ENCODE measurements at regions not wholly inside any gene's neighbourhood (a gene's known extent, or its start where the extent isn't known, plus 50 kb on each side); places are given as distances from the start of the nearest gene placed in this dataset.

- H4K20me1 ChIP-seq (ENCODE audit: low read depth), result no peaks in the 10 kb centered on the region
- no peak overlapping the region for H3K27ac Mint-ChIP-seq
- H3K9me3 ChIP-seq (ENCODE audit: low read depth), result no peaks in the 10 kb centered on the region
- H3K27ac ChIP-seq, result no peak overlapping the region
- H3K4me1 ChIP-seq, result no peaks in the 10 kb centered on the region
- H3K36me3 ChIP-seq, result no peaks in the 10 kb centered on the region
- no peaks in the 10 kb centered on the region for H3K27me3 ChIP-seq
- H3K79me2 ChIP-seq (ENCODE audit: low read depth), result no peaks in the 10 kb centered on the region
- H3K9ac ChIP-seq, result no peak overlapping the region
- H3K4me3 ChIP-seq, result no peak overlapping the region
- DNase-seq (ENCODE audit: low spot score), result no peak
- no peaks in the 10 kb centered on the region for H3K9me3 Mint-ChIP-seq
- H3K4me2 ChIP-seq, result no peak overlapping the region
- H3K4me3 Mint-ChIP-seq, result no peak overlapping the region
- H2AFZ ChIP-seq (replicated peaks), result no peak overlapping the region
- no peaks in the 10 kb centered on the region for H3F3A ChIP-seq (ENCODE audit: low read depth)
- TF ChIP-seq, protein P1, sequence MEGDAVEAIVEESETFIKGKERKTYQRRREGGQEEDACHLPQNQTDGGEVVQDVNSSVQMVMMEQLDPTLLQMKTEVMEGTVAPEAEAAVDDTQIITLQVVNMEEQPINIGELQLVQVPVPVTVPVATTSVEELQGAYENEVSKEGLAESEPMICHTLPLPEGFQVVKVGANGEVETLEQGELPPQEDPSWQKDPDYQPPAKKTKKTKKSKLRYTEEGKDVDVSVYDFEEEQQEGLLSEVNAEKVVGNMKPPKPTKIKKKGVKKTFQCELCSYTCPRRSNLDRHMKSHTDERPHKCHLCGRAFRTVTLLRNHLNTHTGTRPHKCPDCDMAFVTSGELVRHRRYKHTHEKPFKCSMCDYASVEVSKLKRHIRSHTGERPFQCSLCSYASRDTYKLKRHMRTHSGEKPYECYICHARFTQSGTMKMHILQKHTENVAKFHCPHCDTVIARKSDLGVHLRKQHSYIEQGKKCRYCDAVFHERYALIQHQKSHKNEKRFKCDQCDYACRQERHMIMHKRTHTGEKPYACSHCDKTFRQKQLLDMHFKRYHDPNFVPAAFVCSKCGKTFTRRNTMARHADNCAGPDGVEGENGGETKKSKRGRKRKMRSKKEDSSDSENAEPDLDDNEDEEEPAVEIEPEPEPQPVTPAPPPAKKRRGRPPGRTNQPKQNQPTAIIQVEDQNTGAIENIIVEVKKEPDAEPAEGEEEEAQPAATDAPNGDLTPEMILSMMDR (IDR thresholded peaks at IDR 0.05), result no peak
- TF ChIP-seq EZH2phosphoT487 (IDR thresholded peaks at IDR 0.05), result no peak
- TF ChIP-seq EZH2 (IDR thresholded peaks at IDR 0.05), result no peak
- no peaks in the 10 kb centered on the region for H3K4me1 Mint-ChIP-seq
- no peaks in the 10 kb centered on the region for H3K36me3 Mint-ChIP-seq
- no peaks in the 10 kb centered on the region for H3K27me3 Mint-ChIP-seq (ENCODE audit: insufficient read depth, low read depth)
These were observed 175.6 kb downstream of the ARL6IP6 start for GRCh38 chr2:152894051-152894450.

DNA sequence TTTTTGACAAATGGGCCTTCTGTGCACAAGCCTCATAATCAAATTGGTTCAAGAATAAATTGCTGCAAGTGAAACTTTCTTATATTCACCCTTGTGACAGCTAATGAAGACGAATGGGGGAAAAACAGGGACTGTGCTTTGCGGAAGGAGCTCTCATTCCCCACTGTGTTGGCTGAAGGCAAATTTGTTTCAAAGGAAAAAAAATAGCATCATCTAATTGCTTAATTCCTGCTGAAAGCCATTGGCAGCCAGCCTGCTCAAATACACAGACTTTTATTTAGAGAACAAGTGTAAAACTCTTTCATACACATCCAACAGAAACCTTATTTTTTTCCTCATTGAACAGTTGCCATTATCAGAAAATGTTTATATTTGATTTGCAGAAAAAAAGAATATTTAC is 172.3 kb downstream of the ARL6IP6 start:
- Mint-ChIP-seq H3K27ac (no peak overlapping the region), H3K4me3 (no peak overlapping the region), H3K9me3 (no peaks in the 10 kb centered on the region), H3K27me3 (ENCODE audit: insufficient read depth, low read depth) (no peaks in the 10 kb centered on the region), H3K4me1 (no peaks in the 10 kb centered on the region), H3K36me3 (no peaks in the 10 kb centered on the region)
- DNase-seq (ENCODE audit: low spot score), result no peak
- no peaks in the 10 kb centered on the region for H4K20me1 ChIP-seq (ENCODE audit: low read depth)
- H3K4me3 ChIP-seq, result no peak overlapping the region
- TF ChIP-seq EZH2phosphoT487 (IDR thresholded peaks at IDR 0.05) (no peak), EZH2 (IDR thresholded peaks at IDR 0.05) (no peak)
- TF ChIP-seq, protein P1 (IDR thresholded peaks at IDR 0.05), result no peak
- no peaks in the 10 kb centered on the region for H3K4me1 ChIP-seq
- H3K36me3 ChIP-seq, result no peaks in the 10 kb centered on the region
- H3K9me3 ChIP-seq (ENCODE audit: low read depth), result no peaks in the 10 kb centered on the region
- no peak overlapping the region for H3K4me2 ChIP-seq
- no peak overlapping the region for H3K27ac ChIP-seq
- H3K79me2 ChIP-seq (ENCODE audit: low read depth), result no peaks in the 10 kb centered on the region
- no peak overlapping the region for H3K9ac ChIP-seq
- H3F3A ChIP-seq (ENCODE audit: low read depth), result no peaks in the 10 kb centered on the region
- no peak overlapping the region for H2AFZ ChIP-seq (replicated peaks)
- no peaks in the 10 kb centered on the region for H3K27me3 ChIP-seq

DNA sequence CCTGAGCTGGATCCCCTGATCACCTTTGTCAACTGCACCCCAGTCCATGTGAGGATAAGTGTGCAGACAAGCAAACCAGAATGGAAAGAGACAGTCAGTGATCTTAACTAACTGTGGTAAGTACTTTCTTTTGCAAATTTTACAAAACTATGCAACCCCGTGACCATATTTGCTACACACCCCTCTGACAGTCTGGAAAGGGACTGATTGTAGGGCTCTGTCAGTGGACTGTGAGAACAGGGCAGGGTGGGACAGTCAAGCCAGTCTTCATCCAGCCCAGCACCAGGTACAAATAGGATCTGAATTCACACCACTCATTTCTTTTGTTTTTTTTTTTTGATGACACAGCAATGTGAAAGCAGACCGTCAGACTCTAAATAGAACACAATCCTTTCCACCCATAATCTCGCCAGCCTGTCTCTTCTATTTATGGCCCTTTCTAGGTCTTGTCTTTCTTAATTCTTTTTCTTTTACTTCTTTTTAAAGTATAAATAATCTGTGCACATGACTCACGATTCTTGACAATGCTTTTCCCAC is 165.6 kb downstream of the ARL6IP6 start:
- no peak overlapping the region for H3K27ac Mint-ChIP-seq
- Histone ChIP-seq H4K20me1 (ENCODE audit: low read depth) (no peaks in the 10 kb centered on the region), H3F3A (ENCODE audit: low read depth) (no peaks in the 10 kb centered on the region), H3K27ac (no peak overlapping the region), H3K4me2 (no peak overlapping the region), H3K36me3 (no peaks in the 10 kb centered on the region), H3K27me3 (no peaks in the 10 kb centered on the region), H3K79me2 (ENCODE audit: low read depth) (no peaks in the 10 kb centered on the region), H3K9ac (no peak overlapping the region), H2AFZ (replicated peaks) (no peak overlapping the region), H3K4me3 (no peak overlapping the region), H3K4me1 (no peaks in the 10 kb centered on the region), H3K9me3 (ENCODE audit: low read depth) (no peaks in the 10 kb centered on the region)
- TF ChIP-seq, protein P1 (IDR thresholded peaks at IDR 0.05), result no peak
- TF ChIP-seq EZH2phosphoT487 (IDR thresholded peaks at IDR 0.05), result no peak
- no peak for TF ChIP-seq EZH2 (IDR thresholded peaks at IDR 0.05)
- no peak overlapping the region for H3K4me3 Mint-ChIP-seq
- H3K27me3 Mint-ChIP-seq (ENCODE audit: insufficient read depth, low read depth), result no peaks in the 10 kb centered on the region
- H3K9me3 Mint-ChIP-seq, result no peaks in the 10 kb centered on the region
- no peaks in the 10 kb centered on the region for H3K36me3 Mint-ChIP-seq
- no peaks in the 10 kb centered on the region for H3K4me1 Mint-ChIP-seq
- no peak for DNase-seq (ENCODE audit: low spot score)
